ENCODE measurements at regions not wholly inside any gene's neighbourhood (a gene's known extent, or its start where the extent isn't known, plus 50 kb on each side); places are given as distances from the start of the nearest gene placed in this dataset.

GRCh38 chr13:22092791-22093560 lies 422.1 kb downstream of the FGF9 start:
- DNase-seq (ENCODE audit: low read depth): no peak

DNA sequence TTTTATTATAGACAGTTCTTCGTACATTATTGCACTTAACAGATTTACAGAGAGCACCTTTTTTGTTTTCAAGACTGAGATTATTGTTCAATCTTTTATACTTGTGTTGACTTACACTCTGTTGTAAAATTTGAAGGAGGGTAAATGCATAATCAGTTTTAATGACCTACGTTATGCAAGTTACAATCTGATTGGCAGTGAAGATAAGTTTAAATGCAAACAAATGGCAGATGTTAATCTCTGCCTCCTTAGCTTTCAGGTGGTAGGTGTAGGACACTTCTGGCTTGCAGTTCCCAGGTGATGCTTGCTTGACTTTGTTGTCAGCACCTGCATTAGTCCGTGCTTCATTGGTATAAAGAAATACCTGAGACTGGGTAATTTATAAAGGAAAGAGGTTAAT lies 424.9 kb downstream of the FGF9 start:
- DNase-seq (ENCODE audit: low read depth): no peak

DNA sequence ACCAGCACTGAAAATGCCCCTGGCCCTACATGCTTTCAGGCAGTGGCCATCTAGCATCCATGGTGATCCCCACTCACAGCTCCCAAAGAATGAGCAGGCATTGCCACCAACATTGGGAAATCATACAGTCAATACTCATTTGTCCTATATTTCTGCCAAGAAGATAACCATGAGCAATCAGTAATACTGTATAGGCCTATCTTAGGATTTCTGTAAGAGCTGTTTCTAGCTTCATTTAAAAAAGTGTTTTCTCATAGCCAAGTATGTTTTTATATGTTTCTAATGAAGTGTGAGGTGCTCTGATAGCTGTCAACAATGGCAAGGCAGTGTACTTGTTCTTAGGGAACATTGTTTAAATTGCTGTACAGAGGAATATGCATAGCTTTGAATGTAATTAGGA lies 428.7 kb downstream of the FGF9 start:
- no peak for DNase-seq (ENCODE audit: low read depth)

DNA sequence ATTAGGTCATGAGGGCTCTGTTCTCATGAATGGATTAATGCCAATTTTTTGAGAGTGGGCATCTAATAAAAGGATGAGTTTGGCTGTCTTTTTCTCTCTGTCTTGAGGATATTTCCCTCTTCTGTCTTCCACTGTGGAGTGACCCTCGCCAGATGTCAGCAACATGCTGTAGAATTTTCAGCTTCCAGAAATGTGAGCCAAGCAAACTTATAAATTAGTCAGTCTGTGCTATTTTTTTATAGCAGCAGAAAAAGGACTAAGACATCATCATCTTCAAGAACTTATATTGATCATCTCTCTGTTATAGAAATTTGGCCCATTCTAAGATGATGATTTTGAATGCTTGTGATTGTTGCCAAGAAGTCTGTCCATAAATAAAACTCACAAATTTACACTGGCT lies 431.4 kb downstream of the FGF9 start:
- DNase-seq (ENCODE audit: low read depth): no peak

DNA sequence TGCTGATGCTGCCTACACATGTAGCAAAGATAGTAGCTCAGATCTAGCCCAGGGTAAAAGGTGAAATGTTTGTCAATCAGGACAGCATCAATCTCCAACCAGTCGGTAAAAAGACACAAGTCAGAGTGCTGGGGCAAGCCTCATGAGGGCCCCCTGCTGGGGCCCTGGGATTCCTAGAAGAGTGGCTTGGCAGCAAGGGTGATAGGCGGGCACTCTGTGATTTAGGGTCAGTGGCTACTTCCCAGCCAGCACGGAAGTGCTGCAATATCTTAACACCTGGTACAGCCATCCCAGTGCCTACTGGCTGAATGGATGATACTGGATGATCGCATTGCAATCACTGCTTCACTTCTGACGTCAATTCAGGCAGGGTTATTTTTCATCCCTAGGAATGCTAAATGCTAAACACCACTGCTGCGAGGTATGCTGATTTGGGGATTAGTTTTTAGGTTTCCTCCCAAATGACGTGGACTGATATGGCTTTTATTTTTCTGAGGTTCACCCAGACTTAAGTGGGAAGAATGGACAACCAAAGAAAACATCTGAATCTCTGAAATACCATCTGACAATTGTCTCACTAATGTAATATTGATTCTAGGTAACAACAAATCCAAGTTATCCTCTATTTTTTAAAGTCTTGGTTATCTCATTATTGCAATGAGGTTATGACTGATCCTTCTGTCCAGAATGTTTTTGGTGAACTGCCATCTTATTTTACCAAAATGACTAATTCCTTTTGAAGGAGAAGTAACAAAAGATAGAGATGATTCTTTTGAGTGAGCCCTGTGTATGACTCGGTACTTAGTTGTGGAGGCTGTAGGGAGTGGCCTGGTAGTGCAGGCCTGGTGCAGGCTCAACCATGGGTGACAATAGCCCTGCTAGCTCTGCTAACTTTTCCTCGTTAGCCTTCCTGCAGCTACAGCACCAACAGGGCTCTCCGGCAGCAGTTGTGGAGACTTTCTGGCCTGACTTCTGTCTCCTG lies 432.5 kb downstream of the FGF9 start:
- DNase-seq (ENCODE audit: low read depth): no peak

DNA sequence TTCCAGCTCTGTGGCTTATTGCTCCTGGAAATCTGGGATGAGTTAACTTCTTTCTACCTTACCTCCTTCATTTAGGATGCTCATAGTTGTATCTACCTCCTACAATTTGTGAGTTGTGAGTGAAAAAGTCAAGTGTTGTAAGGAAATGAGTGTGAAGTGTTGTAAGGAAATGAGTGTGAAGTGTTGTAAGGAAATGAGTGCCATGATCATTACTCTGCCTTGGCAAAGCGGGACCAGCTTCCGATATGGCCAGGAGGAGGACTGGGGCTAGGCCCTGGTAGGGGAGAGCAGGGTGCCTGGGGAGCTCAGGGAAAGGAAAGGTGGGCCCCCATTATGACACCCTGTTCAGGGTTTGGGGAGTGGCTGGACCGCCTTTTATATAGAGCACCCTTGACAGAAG lies 435.2 kb downstream of the FGF9 start:
- DNase-seq (ENCODE audit: low read depth): no peak

DNA sequence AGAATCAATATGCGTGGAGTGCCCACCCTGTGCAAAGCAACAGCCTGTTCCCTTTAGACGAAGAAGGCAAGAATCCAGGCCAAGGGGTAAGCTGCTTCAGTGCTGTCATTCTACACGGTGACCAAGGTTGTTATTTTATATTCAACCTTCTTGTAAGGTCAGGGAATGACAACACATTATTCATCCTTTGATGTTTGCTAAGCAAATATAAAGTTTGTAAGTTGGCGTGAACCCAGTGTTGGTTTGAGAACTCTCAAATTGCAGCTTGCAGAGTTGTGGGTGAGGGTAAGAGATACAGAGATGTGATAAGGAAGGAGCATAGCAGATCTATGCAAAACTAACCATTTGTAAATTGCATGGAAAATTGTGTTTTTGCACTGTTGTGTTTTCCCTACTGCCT lies 436.7 kb downstream of the FGF9 start:
- DNase-seq (ENCODE audit: low read depth): no peak

DNA sequence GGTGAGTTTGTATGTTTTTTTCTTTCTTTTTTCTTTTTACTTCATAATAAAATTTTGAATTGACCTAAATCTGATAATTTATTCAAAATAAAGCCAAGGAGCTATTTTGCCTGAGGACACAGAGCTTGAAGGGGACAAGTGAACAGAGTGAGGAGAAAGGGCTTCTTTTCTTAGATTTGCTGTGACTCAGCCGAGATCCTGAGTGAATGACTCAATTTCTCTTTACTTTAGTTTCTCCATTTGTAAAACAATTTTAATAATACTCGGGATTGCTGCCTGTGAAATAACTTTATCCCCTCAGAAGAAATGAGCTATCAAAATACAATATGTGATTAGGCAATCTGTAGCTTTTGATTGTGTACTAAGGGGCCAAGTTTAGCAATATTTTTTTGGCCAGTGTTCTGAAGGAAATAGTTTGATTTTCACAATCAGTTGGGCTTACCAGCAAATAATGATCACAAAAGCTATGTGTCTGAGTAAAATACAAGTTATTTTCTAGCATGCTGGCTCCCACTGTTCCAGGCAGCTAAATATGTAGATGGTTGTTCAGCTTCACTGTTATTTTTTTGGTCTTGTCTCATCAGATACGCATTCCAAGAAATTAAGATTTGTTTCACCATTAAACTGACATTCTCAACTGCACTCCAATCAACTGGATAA lies 437.5 kb downstream of the FGF9 start:
- no peak for DNase-seq (ENCODE audit: low read depth)

DNA sequence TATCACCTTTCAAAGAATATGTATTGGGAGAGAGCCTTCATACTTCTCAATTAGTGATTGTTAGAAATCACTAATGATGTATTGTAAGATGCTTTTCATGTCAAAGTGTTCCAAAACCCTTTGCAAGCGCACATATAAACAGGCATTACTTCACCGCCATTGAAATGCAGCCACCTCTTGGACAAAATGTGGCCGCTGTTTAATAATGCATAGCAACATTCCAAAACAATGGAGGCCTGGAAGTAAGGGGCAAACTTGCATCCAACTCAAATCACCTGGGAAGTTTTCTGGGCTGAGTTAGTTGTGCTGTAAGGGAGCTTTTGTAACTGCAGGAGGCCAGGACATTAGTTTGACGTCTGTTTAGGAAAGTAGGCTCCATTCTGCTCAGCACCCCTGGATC lies 438.1 kb downstream of the FGF9 start:
- DNase-seq (ENCODE audit: low read depth): no peak

DNA sequence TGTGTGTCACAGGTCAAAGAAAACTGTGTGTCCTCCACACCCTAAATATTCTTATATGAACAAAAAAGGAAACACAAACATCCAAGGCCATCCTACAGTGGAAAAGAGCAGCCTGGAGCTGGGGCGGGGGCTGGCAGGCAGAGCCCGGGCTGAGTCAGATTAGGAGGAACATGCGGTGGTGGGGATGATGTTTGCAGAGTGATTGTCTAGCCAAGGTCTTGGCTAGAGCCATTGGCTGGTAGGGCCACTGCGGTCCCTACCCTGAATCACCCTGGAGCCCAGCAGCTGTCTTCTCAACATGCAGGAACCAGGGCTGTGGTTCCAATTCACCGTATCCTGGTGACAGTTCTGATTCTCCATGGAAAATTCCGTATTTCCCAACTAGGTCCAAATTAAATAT lies 439.5 kb downstream of the FGF9 start:
- no peak for DNase-seq (ENCODE audit: low read depth)

- no peak for DNase-seq (ENCODE audit: low read depth)
Measured at GRCh38 chr13:22111152-22111783, 440.4 kb downstream of the FGF9 start.

- no peak for DNase-seq (ENCODE audit: low read depth)
Measured at GRCh38 chr13:22111961-22112360, 441.1 kb downstream of the FGF9 start.

- no peak for DNase-seq (ENCODE audit: low read depth)
Measured at GRCh38 chr13:22112956-22113745, 442.3 kb downstream of the FGF9 start.

DNA sequence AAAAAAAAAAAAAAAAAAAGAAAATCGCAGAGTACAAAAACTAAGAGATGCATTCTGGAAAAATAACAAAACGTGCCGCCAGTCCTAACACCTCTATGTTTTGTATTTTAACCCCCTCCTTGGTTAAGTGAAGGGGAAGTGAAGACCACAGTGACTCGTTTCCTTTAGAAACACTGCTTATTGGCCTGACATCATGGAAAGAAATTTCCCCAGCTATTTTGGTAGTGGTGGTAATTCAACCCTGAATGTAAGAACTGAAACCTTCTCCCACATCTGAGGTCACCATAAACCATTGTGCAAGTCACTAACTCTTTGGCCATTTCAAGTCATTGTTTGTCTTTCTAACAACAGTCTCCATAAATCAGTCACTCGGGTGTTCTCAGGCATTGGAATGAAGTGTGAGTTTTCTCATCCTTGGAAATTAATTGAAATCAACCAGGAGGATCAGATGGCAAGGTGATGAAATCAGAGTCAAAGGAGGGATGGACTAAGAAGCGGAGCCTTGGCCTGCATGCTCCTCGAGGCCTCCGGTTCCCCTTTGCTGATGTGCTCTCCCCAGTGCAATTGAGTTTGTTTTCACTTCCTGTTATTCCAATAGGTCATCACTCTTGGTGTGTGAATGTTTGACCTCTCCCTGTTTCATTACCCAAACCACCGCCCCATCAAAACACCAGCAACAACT lies 443.9 kb downstream of the FGF9 start:
- DNase-seq (ENCODE audit: low read depth): peak; percentile 20

GRCh38 chr13:22118158-22118557 lies 447.3 kb downstream of the FGF9 start:
- no peak for DNase-seq (ENCODE audit: low read depth)

GRCh38 chr13:22120646-22121045 lies 449.8 kb downstream of the FGF9 start:
- DNase-seq (ENCODE audit: low read depth): no peak

- DNase-seq (ENCODE audit: low read depth): no peak
Measured at GRCh38 chr13:22121146-22121739, 450.4 kb downstream of the FGF9 start.

- DNase-seq (ENCODE audit: low read depth): no peak
Measured at GRCh38 chr13:22126433-22127021, 455.7 kb downstream of the FGF9 start.

DNA sequence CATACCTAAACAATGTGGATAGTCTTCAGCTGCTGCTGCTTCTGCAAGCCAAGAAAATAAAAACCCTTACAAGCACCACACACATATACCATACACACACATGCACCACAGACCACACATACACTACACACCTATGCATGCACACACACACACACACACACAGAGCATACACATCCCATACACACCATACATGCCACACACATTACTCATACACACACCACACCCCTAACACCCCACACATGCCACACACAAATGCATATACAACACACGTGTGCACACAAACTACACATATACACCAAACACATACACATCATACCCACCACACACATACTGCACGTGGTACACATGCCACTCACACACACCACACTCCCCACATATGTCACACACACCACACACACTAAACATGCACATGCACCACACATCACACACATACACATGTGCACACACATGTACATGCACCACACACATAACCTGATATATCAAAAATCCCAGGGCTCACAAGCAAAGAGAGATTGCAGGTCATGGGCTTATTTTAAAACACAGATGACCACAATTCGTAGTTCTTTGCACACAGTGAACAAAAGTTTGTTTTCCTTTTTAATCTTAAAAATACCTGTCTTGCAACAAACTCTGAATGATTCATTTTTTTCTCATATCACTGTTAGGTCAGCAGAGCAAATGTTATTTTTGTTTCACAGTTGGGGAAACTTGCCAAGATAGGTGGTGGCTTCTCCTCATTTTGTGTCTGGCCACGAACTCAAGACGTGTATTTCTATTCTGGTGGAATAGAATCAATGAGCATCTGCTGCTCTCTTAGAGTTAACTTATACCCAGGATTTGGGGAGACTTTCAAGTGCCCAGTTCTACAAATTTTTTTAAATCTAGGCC lies 456.6 kb downstream of the FGF9 start:
- DNase-seq (ENCODE audit: low read depth): no peak

Measured in activated T-cell treated with anti-CD3 and anti-CD28 coated beads for 24 hours (primary cell).